HuH-7 (cell line): ENCODE measurements at regions not wholly inside any gene's neighbourhood (a gene's known extent, or its start where the extent isn't known, plus 50 kb on each side); places are given as distances from the start of the nearest gene placed in this dataset.

ENCODE experiments used
- DNase-seq: peaks from one replicate; pipeline ENCODE4 v3.0.0; 2011; ENCODE audit warnings: low spot score

GRCh38 chr12:93178154-93178878 lies 199.4 kb upstream of the NUDT4 start:
- no peak for DNase-seq

GRCh38 chr12:93179792-93180191 lies 197.9 kb upstream of the NUDT4 start:
- no peak for DNase-seq

- no peak for DNase-seq
Measured at GRCh38 chr12:93180566-93180965, 197.2 kb upstream of the NUDT4 start.

GRCh38 chr12:93181409-93181965 lies 196.2 kb upstream of the NUDT4 start:
- DNase-seq, result no peak

GRCh38 chr12:93183940-93184671 lies 193.6 kb upstream of the NUDT4 start:
- no peak for DNase-seq

- no peak for DNase-seq
Measured at GRCh38 chr12:93184672-93185368, 192.9 kb upstream of the NUDT4 start.

GRCh38 chr12:93185369-93185741 lies 192.4 kb upstream of the NUDT4 start:
- DNase-seq, result no peak

- no peak for DNase-seq
Measured at GRCh38 chr12:93186131-93186530, 191.6 kb upstream of the NUDT4 start.

GRCh38 chr12:93186621-93187020 lies 191.1 kb upstream of the NUDT4 start:
- DNase-seq, result no peak

- DNase-seq, result no peak
Measured at GRCh38 chr12:93191423-93191822, 186.3 kb upstream of the NUDT4 start.

GRCh38 chr12:93191956-93192355 lies 185.8 kb upstream of the NUDT4 start:
- DNase-seq, result no peak

- no peak for DNase-seq
Measured at GRCh38 chr12:93192878-93193277, 184.8 kb upstream of the NUDT4 start.

- DNase-seq, result no peak
Measured at GRCh38 chr12:93195511-93195910, 182.2 kb upstream of the NUDT4 start.

- DNase-seq, result no peak
Measured at GRCh38 chr12:93197067-93197593, 180.6 kb upstream of the NUDT4 start.

GRCh38 chr12:93198086-93198485 lies 179.6 kb upstream of the NUDT4 start:
- DNase-seq, result no peak

- no peak for DNase-seq
Measured at GRCh38 chr12:93199831-93200236, 177.9 kb upstream of the NUDT4 start.

- DNase-seq, result no peak
Measured at GRCh38 chr12:93200291-93200917, 177.3 kb upstream of the NUDT4 start.

- no peak for DNase-seq
Measured at GRCh38 chr12:93201990-93202389, 175.7 kb upstream of the NUDT4 start.

GRCh38 chr12:93202688-93203087 lies 175.0 kb upstream of the NUDT4 start:
- no peak for DNase-seq

- DNase-seq, result no peak
Measured at GRCh38 chr12:93203361-93203760, 174.4 kb upstream of the NUDT4 start.

GRCh38 chr12:93204896-93205295 lies 172.8 kb upstream of the NUDT4 start:
- DNase-seq, result no peak

GRCh38 chr12:93205361-93205760 lies 172.4 kb upstream of the NUDT4 start:
- no peak for DNase-seq
